WERI-Rb-1 (cell line): ENCODE measurements at regions not wholly inside any gene's neighbourhood (a gene's known extent, or its start where the extent isn't known, plus 50 kb on each side); places are given as distances from the start of the nearest gene placed in this dataset.

Experiments used
- DNase-seq: peaks from one replicate; pipeline ENCODE4 v3.0.0-alpha.2; 2020
- H3K27ac ChIP-seq: fragments of 250-450 bp; sonication (Bioruptor Pico); 2 replicates; pipeline ENCODE4 v1.5.1; 2020; ENCODE audit warnings: mild to moderate bottlenecking, moderate library complexity
- H3K27me3 ChIP-seq: fragments of 250-450 bp; sonication (Bioruptor Pico); 2 replicates; pipeline ENCODE4 v1.5.1; 2021; ENCODE audit warnings: mild to moderate bottlenecking, low read depth, moderate library complexity; ENCODE audit not compliant: insufficient read depth, severe bottlenecking
- H3K36me3 ChIP-seq: fragments of 250-450 bp; sonication (Bioruptor Pico); 2 replicates; pipeline ENCODE4 v1.5.1; 2020; ENCODE audit warnings: mild to moderate bottlenecking, moderate library complexity
- H3K4me3 ChIP-seq: 2 replicates; pipeline ENCODE4 v1.5.1; 2011; ENCODE audit warnings: low read depth, mild to moderate bottlenecking, control low read depth, low read length
- H3K9me3 ChIP-seq: fragments of 250-450 bp; sonication (Bioruptor Pico); 2 replicates; pipeline ENCODE4 v1.5.1; 2021; ENCODE audit warnings: mild to moderate bottlenecking, moderate library complexity; ENCODE audit not compliant: severe bottlenecking
- TF ChIP-seq, protein P1 (sequence below): IDR thresholded peaks from 2 replicates; pipeline ENCODE4 v1.5.1; 2011; ENCODE audit warnings: low read depth, mild to moderate bottlenecking, control low read depth, inconsistent platforms, low read length

DNA sequence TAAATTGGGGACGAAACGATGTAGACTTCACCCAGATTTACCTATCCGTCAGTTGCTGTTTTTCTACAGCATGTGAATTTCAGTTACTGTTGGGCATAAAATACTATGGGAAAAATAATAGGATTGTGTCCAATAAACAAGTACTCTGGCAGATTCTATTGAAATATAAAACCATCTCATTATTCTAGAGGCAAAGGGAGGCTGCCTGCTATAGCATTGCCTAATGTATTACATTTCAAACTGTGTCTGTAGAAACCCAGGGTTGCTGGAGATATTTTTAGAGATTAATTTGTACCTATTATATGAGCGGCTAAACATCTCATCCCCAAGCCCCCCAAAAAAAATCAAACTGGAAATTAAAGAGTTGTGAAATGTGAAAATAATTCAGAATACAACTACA lies 159.6 kb upstream of the IL12A start:
- H3K27me3 ChIP-seq: no peaks in the 10 kb centered on the region
- no peak overlapping the region for H3K4me3 ChIP-seq
- TF ChIP-seq, protein P1, sequence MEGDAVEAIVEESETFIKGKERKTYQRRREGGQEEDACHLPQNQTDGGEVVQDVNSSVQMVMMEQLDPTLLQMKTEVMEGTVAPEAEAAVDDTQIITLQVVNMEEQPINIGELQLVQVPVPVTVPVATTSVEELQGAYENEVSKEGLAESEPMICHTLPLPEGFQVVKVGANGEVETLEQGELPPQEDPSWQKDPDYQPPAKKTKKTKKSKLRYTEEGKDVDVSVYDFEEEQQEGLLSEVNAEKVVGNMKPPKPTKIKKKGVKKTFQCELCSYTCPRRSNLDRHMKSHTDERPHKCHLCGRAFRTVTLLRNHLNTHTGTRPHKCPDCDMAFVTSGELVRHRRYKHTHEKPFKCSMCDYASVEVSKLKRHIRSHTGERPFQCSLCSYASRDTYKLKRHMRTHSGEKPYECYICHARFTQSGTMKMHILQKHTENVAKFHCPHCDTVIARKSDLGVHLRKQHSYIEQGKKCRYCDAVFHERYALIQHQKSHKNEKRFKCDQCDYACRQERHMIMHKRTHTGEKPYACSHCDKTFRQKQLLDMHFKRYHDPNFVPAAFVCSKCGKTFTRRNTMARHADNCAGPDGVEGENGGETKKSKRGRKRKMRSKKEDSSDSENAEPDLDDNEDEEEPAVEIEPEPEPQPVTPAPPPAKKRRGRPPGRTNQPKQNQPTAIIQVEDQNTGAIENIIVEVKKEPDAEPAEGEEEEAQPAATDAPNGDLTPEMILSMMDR: no peak
- no peak overlapping the region for H3K27ac ChIP-seq
- no peaks in the 10 kb centered on the region for H3K9me3 ChIP-seq
- no peak for DNase-seq
- H3K36me3 ChIP-seq: no peaks in the 10 kb centered on the region

DNA sequence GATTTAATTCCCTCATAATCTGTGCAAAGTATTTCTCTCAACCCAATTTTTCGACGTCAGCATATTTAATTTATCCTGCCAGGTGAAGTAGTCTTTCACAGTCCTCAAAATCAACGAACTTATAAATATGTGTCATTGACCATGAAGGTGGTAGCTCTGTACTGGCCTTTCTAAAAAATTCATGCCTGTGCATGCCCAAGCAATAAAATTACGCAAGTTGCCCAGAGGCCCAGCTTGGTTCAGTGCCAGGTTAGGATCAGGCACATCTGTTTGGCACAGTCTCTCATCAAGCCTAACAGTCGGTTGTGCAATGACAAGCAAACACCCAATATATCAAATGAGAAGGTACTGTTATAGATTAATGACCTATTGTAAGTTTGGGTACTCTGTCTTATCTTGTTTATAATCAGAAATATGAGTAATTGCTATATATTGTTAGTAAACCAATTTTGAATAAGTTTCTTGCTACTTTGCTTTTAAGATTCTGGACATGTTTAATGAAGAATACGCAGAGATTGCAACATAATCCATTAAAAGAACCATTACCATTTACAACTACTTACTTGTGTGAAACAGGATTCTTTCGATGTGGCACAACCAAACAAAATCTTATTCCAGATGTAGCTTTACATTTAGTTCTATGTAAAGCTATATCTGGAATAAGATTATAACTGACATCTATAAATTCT lies 159.0 kb upstream of the IL12A start:
- DNase-seq: no peak
- no peak overlapping the region for H3K4me3 ChIP-seq
- H3K27ac ChIP-seq: no peak overlapping the region
- TF ChIP-seq, protein P1: no peak
- no peaks in the 10 kb centered on the region for H3K9me3 ChIP-seq
- H3K27me3 ChIP-seq: no peaks in the 10 kb centered on the region
- H3K36me3 ChIP-seq: no peaks in the 10 kb centered on the region

DNA sequence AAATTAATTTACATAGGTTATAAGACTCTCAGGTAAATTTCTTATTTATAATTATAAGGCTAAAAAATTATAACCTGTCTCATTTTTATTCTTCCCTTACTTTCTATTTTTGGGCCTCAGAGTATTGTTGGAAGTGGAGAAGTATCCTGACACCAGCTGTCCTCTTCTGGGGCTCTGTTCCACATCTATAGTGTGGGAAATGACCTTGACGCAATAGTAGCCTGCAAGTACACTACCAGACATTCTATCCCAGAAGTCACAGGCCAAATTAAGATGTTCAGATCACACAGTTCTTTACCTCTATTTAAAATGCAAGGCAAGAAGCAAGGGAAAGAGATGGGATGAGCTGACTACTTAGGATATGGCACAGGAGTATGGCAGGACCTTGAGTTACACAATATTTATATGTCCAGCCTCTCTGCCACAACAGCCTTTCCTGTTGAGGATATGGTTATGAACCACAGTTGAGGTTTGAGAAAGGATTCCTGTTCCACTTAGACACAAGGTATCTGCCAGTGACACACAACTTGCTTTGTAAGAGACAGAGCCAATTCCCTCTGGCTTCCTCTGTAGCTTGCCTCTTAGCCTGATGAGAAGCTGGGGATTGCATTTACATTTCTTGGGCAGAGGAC lies 158.0 kb upstream of the IL12A start:
- H3K4me3 ChIP-seq: no peak overlapping the region
- no peaks in the 10 kb centered on the region for H3K36me3 ChIP-seq
- no peaks in the 10 kb centered on the region for H3K27me3 ChIP-seq
- TF ChIP-seq, protein P1: no peak
- H3K27ac ChIP-seq: no peak overlapping the region
- H3K9me3 ChIP-seq: no peaks in the 10 kb centered on the region
- no peak for DNase-seq

DNA sequence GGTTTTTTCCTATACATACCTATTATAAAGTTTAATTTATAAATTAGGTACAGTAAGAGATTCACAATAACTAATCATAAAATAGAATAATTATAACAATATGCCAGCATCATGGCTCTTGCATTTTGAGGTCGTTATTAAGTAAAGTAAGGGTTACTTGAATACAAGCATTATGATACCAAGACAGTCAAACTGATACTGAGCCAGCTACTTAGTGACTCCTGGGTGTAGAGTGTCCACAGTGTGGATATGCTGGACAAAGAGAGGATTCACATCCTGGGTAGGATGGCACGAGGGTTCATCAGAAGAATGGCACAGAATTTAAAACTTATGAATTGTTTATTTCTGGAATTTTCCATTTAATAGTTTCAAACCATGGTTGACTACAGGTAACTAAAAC lies 157.2 kb upstream of the IL12A start:
- no peak overlapping the region for H3K4me3 ChIP-seq
- H3K9me3 ChIP-seq: no peaks in the 10 kb centered on the region
- H3K27me3 ChIP-seq: no peaks in the 10 kb centered on the region
- no peak for DNase-seq
- no peak overlapping the region for H3K27ac ChIP-seq
- TF ChIP-seq, protein P1: no peak
- no peaks in the 10 kb centered on the region for H3K36me3 ChIP-seq

DNA sequence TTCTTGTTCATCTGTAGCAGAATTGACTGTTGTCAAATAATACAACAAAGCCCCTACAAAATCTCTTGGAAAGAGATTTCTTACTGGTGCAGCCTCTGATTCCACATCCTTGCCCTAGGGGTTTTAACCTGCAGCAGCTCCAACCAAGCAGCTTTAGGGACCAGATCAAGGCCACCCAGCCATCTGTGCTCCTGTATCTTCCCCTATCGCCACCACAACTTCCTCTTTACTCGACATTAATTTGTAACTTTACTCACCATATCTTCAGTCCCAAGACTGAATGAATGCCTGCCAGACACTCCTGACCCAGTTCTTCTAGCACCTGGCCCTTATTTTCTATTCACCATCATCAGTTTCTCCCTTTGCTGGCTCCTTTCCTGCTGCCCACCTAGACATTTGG lies 156.6 kb upstream of the IL12A start:
- no peak for DNase-seq
- TF ChIP-seq, protein P1: no peak
- H3K27me3 ChIP-seq: no peaks in the 10 kb centered on the region
- no peak overlapping the region for H3K27ac ChIP-seq
- no peaks in the 10 kb centered on the region for H3K36me3 ChIP-seq
- no peaks in the 10 kb centered on the region for H3K9me3 ChIP-seq
- H3K4me3 ChIP-seq: no peak overlapping the region
